CMK (cell line): ENCODE measurements at regions not wholly inside any gene's neighbourhood (a gene's known extent, or its start where the extent isn't known, plus 50 kb on each side); places are given as distances from the start of the nearest gene placed in this dataset.

Source experiments
- DNase-seq: peaks from one replicate; pipeline ENCODE4 v3.0.0-alpha.2; 2010; ENCODE audit warnings: low read depth

DNA sequence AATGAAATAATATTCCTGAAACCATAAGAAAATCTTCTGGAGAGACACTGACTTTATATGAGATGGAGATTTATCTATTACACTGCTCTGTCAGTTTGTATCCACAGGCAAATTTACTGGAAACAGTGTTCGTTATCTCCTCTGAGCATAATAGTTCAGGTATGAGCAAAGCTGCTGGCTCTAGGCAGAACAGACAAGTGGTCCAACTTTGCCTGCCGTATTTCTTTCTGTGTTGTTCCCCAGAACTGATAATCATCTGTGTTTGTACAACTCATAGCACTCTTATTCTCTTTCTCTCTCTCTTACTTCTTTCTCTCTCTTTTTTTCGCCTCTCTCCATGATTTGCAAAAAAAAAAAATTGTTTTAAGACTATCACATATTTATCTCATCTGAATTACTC is 623.8 kb upstream of the CHORDC1 start:
- DNase-seq, result no peak

DNA sequence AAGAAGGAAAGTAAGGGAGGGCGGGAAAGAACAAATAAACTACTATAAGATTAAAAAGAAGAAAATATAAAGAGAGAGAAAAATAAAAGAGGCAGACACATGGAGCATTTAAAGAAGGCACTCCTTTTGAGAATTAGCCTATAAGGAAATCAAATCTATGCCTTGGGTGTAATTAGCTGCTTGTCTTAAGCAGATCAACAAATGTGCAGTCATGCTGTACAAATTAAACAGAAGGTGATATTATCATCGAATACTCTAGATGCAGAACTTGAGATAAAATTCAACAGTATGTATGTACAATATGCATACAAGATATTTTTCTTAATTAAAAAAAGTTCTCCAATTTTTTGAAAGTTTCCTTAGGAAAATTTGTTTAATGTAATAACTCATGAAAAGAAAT is 623.0 kb upstream of the CHORDC1 start:
- DNase-seq, result no peak

DNA sequence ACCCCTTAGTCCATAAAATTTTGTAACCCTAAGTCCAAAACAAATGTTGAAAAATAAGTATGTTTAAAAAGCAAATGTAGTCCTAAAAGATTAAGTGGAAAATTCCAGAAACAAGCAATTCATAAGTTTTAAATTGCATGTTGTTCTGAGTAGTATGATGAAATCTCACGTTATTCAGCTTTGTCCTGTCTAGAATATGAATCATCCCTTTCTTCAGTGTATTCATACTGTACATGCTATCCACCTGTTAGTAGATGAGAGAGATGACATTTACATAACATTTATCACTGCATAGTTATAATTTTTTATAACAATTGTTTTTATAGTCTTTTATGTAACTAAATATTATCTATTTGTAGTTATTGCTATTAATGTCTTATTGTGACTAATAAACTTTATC is 622.3 kb upstream of the CHORDC1 start:
- DNase-seq, result no peak

DNA sequence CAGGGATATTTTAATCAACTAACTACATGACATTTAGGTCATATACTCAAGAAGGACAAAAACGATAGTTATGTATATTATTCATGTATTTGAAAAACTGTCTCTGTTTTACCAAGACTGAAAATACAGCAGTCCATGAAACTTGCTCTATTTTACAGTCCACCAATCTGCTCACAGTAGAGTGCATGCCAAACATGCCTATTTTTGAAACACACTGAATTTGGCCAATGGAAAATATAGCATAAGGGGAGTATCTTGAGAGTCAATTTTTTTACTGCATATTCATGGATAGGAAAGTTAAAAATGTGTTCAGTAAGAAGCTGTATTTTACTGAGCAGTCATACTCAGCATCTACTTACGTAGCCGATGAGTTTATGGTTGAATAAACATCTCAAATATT is 621.2 kb upstream of the CHORDC1 start:
- no peak for DNase-seq

DNA sequence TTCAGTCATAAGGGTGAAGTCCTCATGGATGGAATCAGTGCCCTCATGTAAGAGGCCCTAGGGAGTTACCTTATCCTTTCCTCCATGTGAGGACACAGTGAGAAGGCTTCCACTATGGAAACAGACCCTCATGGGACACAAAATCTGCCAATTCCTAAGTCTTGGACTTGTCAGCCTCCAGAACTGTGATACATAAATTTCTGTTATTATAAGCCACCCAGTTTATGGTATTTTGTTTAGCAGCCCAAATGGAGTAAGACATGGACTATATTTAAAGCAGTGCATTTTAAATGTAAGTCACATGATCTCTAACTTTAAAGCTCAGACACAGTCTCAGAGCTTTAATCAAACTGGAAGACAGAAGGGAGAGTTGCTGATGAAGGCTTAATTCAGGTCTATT is 619.8 kb upstream of the CHORDC1 start:
- DNase-seq, result no peak

DNA sequence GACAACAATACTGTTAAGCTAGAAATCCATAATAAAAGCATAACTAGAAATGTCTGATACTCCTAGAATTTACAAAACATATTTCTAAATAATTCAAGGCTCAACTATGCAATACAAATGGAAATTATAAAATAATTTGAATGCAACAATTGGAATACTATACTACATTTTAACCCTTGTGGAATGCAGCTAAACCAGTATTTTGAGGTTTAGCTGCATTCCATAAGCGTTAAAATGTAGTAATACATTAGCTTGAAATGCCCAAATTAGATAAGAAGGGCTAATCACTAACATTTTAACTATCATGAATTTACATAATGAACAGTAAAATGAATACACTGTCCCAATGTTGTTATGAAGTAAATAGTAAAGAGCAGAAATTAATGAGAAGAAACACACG is 617.2 kb upstream of the CHORDC1 start:
- DNase-seq, result no peak

DNA sequence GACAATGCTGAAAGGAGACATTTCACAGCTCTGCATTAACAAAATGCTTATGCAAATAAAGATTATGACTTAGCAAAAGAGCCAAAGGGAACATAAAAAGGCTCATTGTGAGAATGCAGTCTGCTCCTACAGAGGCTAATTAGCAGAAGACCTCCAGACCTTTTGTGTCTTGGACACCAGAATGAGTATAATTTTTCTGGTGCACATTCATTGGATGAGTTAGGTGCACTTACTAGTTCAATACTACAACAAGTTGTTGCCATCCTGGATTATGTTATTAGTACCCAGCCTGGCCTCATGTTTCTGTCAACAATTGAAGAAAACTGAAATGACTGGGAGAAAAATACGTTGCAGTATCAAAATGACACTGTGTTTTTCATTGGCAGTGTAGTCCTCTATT is 613.2 kb upstream of the CHORDC1 start:
- DNase-seq, result no peak

DNA sequence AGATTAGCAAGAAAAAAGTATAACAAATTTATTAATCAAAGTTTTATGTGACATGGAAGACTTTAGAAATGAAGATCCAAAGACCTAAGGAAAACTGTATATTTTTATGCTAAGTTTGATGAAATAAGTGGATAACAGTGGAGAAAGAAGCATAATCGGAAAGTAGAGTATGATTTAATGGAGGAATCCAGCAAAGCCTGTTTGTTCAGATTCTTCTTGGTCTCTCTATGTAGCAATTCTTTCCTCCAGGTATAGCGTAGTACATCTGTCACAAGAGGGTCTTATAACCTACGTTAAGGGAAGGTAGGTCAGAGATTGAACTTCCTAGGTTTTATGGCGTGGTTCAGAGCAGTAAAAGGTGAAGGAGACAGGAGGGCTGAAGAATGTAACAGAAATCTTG is 600.6 kb upstream of the CHORDC1 start:
- no peak for DNase-seq

DNA sequence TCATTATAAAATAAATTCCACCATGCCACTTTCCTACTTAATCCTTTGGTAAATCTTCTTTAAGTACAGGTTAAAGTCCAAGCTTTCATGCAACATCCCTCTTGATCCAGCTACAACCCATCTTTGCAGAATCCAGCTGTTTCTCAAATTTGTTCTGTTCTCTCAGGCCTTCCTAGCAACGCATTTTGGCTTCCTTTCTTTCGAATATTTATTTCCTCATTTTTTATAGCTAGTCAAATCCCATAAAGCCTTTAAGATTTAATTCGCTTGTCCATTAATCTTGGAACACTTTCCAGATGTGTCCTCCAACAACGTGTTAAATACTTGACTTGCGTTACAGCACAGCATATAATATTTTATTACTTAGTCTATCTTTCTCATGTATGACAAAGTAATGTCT is 600.1 kb upstream of the CHORDC1 start:
- no peak for DNase-seq

DNA sequence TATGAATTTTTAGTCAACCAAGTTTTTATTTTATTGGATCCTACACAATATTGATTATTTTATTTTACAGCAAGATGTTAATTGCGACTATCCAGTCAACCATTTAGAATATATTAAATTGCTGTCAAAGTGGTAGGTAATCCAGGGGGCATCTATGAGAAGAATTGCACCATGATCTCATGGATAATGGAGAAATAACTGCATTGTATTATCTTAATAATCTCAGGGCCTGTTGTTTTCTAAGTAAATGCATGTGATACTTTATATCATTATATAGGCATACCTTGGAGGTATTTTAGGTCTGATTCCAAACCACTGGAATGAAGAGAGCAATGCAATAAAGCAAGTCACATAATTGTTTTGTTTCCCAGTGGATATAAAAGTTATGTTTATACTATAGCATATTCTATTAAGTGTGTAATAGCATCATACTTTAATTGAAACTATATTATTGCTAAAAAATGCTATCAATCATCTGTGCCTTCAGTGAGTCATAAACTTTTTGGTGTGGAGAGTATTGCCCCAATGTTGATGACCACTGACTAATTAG is 595.4 kb upstream of the CHORDC1 start:
- DNase-seq, result no peak

DNA sequence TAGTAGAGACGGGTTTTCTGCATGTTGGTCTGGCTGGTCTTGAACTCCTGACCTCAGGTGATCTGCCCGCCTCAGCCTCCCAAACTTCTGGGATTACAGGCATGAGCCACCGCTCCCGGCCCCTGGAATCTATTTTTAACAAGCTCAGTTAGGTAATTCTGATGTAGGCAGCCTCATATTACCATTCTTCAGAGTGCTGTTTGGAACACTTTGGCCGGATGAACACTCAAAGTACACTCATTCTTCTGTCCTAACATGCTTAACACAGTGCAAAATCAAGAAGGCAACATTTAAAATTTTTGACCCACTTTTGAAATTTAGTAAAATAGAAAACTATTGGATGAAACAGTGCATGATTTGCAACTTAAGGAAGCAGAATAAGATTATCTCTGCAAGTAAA is 586.7 kb upstream of the CHORDC1 start:
- DNase-seq, result no peak

DNA sequence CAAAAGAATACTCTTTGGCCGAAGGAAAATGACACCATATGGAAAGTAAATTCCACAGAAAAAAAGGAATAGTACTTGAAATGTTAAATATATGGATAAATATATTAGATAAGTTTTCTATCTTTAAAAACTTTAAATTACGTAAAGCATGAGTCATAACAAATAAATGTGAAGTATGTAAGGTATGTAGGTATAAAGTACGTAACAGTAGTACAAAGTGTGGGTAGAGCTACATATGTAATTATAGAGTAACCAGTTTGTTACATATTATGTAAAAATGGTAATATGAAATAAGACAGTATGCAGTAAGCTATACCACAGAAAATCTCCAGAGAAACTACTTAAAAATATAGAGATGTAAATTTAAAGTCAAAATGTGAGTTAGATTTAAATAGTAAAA is 582.3 kb upstream of the CHORDC1 start:
- DNase-seq, result no peak

DNA sequence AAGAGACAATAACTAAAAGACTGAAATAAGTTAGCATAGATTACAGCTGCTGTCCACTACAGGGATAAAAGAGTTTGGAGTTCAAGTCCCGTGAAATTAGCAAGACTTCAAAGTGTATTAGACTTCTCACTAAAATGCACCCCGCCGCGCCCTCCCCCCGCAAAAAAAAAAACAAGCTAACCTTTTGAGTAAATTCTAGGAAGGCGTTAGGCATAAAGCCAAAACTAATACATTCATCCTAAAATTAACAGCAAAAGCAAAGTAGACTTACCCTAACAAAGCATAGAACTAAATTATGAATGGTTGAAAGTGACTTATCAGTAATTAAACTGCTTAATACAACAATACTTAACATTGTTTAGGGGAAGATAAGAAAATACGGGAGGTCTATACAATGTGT is 581.0 kb upstream of the CHORDC1 start:
- no peak for DNase-seq

DNA sequence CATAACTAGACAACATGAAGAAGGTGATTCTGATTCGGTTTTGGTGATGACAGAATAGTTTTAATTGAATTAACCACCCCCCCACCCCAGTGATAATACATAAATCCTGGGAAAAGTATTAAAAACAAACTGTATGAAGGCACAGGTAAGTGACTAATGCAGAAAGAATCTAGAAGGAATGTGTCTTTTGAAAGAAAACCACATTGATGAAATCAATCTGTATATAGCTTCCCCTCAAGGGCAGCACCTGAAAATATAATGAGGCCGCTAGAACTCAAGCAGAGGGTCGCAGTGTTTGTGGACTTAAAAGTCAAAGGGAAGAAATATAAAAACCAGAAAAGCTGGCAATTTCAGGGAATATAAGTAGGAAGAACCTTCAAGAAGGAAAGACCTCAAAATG is 580.5 kb upstream of the CHORDC1 start:
- no peak for DNase-seq

DNA sequence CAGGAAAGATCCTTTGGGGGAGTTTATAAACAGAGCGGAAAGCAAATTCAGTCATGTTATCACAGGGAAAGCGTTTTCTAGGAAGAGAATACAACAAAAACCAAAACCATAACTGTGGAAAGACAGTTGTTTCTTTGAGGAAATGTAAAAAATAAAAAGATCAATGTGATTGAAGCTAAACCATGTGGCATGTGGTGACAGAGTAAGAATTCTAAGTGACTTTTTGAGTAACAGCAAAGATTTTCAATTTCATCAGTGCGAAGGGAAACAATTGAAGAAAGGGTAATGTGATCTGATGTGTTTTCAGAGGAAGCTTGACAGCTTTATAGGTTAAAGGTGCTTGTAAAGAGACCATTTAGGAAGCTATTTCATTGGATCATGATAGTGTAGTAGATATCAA is 575.9 kb upstream of the CHORDC1 start:
- DNase-seq, result no peak

DNA sequence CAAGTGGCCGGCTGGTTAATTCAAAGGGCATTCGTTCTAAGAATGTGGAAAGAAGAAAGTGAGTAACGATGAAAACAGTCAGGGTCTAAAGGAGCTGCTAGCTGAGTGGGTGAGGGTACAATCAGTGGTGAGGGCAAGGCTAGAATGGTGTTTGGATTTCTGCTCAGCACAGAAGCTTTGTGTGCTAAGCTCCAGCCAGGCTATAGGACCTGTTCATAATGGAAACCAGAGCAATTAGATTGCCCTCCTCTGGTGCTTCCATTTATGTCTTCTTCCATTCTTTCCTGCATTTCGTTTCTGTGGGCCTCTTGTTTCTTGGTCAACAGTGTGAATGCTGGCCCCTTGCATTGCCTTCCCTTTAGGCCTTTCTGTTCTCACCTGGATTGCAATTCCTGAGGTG is 572.9 kb upstream of the CHORDC1 start:
- no peak for DNase-seq

DNA sequence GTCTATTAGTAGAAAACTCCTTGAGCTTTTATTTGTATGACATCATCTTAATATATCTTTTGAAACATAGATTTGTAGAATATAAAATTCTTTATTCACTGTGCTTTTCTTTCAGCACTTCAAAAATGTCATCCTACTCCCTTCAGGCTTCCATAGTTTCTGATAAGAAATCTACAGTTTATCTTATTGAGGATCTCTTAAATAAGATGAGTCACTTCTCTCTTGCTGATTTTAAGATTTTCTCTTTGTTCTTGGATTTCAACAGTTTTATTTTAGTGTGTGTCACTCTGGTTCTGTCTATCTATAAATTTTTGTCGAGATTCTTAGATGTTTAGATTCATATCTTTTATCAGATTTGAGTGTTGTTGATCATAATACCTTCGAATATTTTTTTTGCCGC is 566.1 kb upstream of the CHORDC1 start:
- DNase-seq, result no peak

DNA sequence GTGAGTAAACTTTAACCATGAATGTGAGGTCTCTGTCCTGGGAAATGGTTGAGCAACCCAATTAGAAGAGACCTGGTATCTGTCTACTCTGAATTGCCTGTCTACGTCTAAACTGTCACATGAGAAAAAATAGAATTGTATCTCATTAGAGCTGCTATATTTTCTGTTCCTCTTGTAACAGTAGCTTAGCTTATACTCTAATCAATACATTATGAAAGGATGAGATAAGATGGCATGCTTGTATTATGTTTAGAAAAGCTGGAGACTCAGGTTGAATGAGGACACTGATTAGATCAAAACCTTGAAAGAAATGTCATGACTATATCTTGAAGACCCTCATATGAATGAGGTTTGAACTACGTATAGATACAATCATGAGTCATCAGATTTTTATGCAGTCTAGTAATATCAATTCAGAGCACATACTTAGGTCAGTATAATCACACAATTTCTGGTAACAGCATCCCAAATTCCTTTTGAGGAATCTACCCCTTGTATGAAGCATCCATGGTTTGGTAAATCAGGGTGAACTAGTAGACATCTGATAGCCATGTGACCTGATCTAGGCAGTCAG is 561.5 kb upstream of the CHORDC1 start:
- DNase-seq, result no peak

DNA sequence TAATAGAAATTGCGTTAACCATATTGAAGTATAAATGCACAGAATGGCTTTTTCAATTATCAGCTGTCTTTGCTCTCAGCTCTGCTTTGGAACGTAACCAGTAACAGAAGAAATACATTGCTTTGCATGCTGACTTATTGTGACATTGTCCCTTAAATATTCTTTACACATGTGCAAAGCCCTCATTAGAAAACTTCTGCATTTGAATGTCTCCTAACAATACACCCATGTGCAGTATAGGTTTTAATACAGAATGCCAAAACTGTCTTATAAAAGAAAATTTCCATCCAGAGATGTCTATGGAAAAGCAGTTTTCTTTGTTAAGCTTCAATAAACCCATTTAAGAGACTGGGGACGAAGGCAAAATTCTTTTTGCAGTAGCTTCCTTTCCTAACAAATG is 560.3 kb upstream of the CHORDC1 start:
- DNase-seq, result no peak

DNA sequence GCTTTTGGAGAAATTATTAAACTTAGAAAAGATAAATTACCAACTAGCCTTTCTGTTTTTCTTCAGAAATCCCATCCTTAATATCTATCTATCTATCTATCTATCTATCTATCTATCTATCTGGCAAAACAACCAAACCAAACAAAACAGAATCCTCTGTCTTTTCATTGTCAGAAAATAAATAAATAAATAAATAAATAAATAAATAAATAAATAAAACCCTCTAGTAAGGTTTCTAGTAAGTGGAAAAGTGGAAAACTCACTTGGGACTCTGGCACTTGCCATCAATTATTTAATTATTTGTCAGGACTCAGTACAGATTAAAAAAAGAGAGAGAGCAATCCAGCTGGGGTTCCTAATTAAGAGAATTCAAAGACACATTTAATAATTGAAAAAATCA is 556.2 kb upstream of the CHORDC1 start:
- no peak for DNase-seq

DNA sequence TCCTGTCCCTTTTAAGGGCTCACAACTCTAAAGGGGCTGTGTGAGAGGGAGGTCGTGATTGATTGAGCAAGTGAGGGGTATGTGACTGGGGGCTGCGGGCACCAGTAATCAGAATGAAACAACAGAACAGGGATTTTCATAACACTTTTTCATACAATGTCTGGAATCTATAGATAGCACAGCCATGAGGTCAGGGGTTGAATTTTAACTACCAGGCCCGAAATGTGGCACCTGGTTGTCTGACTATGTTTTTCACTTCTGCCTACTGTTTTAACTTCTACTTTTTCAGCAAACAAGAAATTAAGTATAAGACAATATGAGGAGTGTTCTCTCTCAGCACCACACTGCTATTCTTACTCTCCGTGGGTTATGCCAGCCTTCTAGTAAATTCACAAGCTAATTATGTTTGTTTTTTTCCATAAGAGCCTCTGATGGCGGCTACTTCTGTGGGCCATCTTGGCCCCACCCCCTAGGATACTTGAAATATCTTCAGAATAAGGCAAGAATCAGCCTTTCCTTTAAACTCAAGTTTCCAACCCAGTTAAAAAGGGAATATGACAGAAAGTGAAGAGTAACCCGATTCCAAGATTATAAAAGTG is 552.8 kb upstream of the CHORDC1 start:
- no peak for DNase-seq

DNA sequence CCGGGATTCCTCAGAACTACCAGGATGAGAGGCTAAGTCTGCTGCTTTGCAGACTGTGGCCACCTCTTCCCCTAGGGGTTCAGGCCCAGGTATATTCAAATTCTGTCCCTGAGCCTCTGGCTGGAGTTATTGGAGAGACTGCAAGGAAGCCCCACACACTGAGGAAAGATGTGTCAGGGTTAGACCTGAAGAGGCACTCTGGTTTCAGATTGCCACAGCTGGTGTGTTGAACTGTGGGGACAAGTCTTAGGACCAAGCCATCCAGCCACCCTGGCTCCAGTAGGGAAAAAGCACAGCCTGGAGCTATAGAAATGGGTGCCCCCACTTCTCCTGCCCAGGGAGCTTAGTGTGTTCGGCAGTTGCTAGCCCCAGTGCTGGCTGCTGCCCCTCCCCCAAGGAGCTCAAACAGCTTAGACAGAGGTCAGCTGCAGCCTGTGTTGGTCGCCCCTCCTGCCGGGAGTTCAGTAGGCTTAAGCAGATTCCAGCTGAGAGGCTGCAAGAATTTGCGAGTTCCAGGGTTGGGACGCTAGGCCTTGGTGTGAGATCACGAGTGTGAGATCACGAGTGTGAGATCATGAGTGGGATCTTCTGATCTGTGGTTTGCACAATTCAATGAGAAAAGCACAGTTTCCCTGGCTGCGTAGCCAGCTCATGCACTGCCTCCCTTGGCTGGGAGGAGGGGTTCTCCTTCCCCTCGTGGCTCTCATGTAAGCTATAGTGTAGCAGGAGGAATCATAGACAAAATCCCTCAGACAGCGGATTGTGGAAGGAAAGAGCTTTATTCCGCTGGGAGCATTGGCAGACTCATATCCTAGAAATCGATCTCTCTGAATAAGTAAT is 552.1 kb upstream of the CHORDC1 start:
- no peak for DNase-seq

DNA sequence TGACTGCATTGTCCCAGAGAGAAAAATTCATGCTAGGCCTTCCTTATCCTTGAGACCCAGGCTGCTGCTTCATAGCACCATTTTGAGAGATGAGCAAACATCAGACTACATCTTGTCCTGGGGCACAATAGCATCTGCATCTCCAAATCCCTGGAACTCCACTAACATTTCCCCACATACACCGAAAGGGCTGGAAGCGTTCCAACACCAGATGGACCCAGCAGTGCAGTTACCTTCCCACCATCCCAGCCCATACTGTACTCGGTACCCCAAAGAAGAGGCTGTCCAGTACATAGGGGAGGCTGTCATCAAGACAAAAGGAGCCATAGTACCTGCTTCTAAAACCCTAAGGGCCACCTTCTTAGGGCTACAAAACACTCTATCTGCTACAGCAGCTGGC is 547.2 kb upstream of the CHORDC1 start:
- DNase-seq, result no peak
